ENCODE measurements at regions not wholly inside any gene's neighbourhood (a gene's known extent, or its start where the extent isn't known, plus 50 kb on each side); places are given as distances from the start of the nearest gene placed in this dataset.

DNA sequence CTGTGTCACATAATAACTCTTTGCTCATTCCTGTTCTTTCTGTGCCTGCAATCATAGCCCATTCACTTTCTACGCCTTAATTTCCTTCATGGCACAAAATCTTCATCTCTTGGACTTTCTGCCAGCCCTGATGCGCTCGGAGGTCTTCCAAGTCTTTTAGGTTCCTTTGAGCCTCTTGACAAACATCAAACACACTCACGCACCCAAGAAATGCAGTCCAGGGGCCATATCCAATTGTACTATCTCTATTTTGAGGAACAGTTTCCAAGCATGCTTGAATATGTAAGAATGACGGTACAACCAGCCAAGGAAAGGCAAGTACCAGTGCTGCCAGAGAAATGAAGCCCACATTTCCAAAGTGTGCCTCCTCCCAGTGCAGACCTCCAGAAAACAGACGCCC is 234.1 kb downstream of the MEX3B start:
- Mint-ChIP-seq H3K36me3 (ENCODE audit: low read depth) (no peaks in the 10 kb centered on the region), H3K27ac (no peak overlapping the region), H3K9me3 (no peaks in the 10 kb centered on the region)

More for the DNA sequence above, 234.1 kb downstream of the MEX3B start:
- no peaks in the 10 kb centered on the region for H3K4me1 ChIP-seq (ENCODE audit: insufficient read depth)
- TF ChIP-seq ZNF331 (CRISPR knock-in tag; IDR thresholded peaks at IDR 0.05; ENCODE audit: low read depth) (no peak), POLR2AphosphoS5 (IDR thresholded peaks at IDR 0.05; ENCODE audit: low read depth) (no peak), STAT1 (IDR thresholded peaks at IDR 0.05; ENCODE audit: unreplicated experiment) (no peak), NANOG (IDR thresholded peaks at IDR 0.05; ENCODE audit: borderline replicate concordance) (no peak), CREB1 (CRISPR knock-in tag; IDR thresholded peaks at IDR 0.05; ENCODE audit: low read depth) (no peak), JUNB (IDR thresholded peaks at IDR 0.05; ENCODE audit: unreplicated experiment) (no peak), EZH2 (IDR thresholded peaks at IDR 0.05; ENCODE audit: low read depth, unreplicated experiment) (no peak), ZNF114 (CRISPR knock-in tag; IDR thresholded peaks at IDR 0.05) (no peak)
- TF ChIP-seq, protein P1, sequence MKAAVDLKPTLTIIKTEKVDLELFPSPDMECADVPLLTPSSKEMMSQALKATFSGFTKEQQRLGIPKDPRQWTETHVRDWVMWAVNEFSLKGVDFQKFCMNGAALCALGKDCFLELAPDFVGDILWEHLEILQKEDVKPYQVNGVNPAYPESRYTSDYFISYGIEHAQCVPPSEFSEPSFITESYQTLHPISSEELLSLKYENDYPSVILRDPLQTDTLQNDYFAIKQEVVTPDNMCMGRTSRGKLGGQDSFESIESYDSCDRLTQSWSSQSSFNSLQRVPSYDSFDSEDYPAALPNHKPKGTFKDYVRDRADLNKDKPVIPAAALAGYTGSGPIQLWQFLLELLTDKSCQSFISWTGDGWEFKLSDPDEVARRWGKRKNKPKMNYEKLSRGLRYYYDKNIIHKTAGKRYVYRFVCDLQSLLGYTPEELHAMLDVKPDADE (IDR thresholded peaks at IDR 0.05) = no peak
- TF ChIP-seq, protein P2, sequence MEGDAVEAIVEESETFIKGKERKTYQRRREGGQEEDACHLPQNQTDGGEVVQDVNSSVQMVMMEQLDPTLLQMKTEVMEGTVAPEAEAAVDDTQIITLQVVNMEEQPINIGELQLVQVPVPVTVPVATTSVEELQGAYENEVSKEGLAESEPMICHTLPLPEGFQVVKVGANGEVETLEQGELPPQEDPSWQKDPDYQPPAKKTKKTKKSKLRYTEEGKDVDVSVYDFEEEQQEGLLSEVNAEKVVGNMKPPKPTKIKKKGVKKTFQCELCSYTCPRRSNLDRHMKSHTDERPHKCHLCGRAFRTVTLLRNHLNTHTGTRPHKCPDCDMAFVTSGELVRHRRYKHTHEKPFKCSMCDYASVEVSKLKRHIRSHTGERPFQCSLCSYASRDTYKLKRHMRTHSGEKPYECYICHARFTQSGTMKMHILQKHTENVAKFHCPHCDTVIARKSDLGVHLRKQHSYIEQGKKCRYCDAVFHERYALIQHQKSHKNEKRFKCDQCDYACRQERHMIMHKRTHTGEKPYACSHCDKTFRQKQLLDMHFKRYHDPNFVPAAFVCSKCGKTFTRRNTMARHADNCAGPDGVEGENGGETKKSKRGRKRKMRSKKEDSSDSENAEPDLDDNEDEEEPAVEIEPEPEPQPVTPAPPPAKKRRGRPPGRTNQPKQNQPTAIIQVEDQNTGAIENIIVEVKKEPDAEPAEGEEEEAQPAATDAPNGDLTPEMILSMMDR (conservative IDR thresholded peaks at IDR 0.05; ENCODE audit: low read depth in 2 of 2) = no peak
- TF ChIP-seq, protein P3, sequence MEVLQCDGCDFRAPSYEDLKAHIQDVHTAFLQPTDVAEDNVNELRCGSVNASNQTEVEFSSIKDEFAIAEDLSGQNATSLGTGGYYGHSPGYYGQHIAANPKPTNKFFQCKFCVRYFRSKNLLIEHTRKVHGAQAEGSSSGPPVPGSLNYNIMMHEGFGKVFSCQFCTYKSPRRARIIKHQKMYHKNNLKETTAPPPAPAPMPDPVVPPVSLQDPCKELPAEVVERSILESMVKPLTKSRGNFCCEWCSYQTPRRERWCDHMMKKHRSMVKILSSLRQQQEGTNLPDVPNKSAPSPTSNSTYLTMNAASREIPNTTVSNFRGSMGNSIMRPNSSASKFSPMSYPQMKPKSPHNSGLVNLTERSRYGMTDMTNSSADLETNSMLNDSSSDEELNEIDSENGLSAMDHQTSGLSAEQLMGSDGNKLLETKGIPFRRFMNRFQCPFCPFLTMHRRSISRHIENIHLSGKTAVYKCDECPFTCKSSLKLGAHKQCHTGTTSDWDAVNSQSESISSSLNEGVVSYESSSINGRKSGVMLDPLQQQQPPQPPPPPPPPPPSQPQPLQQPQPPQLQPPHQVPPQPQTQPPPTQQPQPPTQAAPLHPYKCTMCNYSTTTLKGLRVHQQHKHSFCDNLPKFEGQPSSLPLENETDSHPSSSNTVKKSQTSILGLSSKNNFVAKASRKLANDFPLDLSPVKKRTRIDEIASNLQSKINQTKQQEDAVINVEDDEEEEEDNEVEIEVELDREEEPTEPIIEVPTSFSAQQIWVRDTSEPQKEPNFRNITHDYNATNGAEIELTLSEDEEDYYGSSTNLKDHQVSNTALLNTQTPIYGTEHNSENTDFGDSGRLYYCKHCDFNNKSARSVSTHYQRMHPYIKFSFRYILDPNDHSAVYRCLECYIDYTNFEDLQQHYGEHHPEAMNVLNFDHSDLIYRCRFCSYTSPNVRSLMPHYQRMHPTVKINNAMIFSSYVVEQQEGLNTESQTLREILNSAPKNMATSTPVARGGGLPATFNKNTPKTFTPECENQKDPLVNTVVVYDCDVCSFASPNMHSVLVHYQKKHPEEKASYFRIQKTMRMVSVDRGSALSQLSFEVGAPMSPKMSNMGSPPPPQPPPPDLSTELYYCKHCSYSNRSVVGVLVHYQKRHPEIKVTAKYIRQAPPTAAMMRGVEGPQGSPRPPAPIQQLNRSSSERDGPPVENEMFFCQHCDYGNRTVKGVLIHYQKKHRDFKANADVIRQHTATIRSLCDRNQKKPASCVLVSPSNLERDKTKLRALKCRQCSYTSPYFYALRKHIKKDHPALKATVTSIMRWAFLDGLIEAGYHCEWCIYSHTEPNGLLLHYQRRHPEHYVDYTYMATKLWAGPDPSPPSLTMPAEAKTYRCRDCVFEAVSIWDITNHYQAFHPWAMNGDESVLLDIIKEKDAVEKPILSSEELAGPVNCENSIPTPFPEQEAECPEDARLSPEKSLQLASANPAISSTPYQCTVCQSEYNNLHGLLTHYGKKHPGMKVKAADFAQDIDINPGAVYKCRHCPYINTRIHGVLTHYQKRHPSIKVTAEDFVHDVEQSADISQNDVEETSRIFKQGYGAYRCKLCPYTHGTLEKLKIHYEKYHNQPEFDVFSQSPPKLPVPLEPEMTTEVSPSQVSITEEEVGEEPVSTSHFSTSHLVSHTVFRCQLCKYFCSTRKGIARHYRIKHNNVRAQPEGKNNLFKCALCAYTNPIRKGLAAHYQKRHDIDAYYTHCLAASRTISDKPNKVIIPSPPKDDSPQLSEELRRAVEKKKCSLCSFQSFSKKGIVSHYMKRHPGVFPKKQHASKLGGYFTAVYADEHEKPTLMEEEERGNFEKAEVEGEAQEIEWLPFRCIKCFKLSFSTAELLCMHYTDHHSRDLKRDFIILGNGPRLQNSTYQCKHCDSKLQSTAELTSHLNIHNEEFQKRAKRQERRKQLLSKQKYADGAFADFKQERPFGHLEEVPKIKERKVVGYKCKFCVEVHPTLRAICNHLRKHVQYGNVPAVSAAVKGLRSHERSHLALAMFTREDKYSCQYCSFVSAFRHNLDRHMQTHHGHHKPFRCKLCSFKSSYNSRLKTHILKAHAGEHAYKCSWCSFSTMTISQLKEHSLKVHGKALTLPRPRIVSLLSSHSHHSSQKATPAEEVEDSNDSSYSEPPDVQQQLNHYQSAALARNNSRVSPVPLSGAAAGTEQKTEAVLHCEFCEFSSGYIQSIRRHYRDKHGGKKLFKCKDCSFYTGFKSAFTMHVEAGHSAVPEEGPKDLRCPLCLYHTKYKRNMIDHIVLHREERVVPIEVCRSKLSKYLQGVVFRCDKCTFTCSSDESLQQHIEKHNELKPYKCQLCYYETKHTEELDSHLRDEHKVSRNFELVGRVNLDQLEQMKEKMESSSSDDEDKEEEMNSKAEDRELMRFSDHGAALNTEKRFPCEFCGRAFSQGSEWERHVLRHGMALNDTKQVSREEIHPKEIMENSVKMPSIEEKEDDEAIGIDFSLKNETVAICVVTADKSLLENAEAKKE (CRISPR knock-in tag; IDR thresholded peaks at IDR 0.05) = no peak
- H3K36me3 ChIP-seq (ENCODE audit: insufficient read depth) = no peaks in the 10 kb centered on the region
- H3K27ac ChIP-seq (ENCODE audit: low read depth) = no peak overlapping the region
- H4K20me1 ChIP-seq (replicated peaks; ENCODE audit: insufficient read depth) = no peaks in the 10 kb centered on the region; the same call in 1 of the 2 replicates
- no peak overlapping the region for H3K4me3 ChIP-seq
- Mint-ChIP-seq H3K27me3 (ENCODE audit: insufficient read depth, low read depth, poor library complexity) (no peaks in the 10 kb centered on the region), H3K4me3 (no peak overlapping the region), H3K4me1 (peaks cover 6% of the 10 kb centered on the region; the same call in 2 of the 3 replicates)
- DNase-seq (ENCODE audit: low spot score) (no peak), ATAC-seq (no peak)
- H2AFZ ChIP-seq = no peak overlapping the region
- H3K79me2 ChIP-seq (replicated peaks; ENCODE audit: insufficient read depth) = no peaks in the 10 kb centered on the region
- no peaks in the 10 kb centered on the region for H3K9me2 ChIP-seq (ENCODE audit: insufficient read depth)
- H3K4me2 ChIP-seq = no peak overlapping the region
- no peaks in the 10 kb centered on the region for H3K27me3 ChIP-seq (ENCODE audit: insufficient read depth)
- no peaks in the 10 kb centered on the region for H3F3A ChIP-seq (replicated peaks; ENCODE audit: low read depth)

All from GM23338 (cell line).